ENCODE measurements at regions not wholly inside any gene's neighbourhood (a gene's known extent, or its start where the extent isn't known, plus 50 kb on each side); places are given as distances from the start of the nearest gene placed in this dataset.

DNA sequence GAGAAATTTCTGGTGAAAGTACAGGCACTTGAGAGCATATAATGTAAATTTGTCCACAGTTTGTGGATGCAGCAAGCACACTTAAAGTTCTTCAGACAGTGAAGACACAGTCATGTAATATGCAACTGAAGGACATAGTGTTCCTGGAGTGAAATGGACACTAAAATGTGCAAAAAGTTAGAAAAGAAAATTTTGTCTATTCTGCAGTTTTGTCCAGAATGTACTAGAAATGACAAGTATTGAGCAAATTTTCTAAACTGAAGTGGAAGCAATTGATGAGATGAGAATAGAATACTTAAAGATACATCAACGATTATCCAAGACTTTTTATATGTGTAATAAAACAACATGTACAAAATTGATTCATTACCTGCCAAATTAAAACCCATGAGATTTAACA is 647.0 kb upstream of the IMPG1 start:
- Histone ChIP-seq H3K4me3 (replicated peaks; ENCODE audit: insufficient read depth, low read length) (no peak overlapping the region), H3K27me3 (ENCODE audit: insufficient read depth, poor library complexity, severe bottlenecking) (no peaks in the 10 kb centered on the region), H3K27ac (replicated peaks) (no peak overlapping the region)
- DNase-seq (ENCODE audit: low read depth in 1 of 2, low spot score in 1 of 2), result no peak
- TF ChIP-seq GABPA (IDR thresholded peaks at IDR 0.05; ENCODE audit: low read depth) (no peak), POLR2AphosphoS5 (IDR thresholded peaks at IDR 0.05; ENCODE audit: low read depth) (no peak), SPI1 (IDR thresholded peaks at IDR 0.05; ENCODE audit: borderline replicate concordance, low read depth) (no peak)
- TF ChIP-seq, protein P1, sequence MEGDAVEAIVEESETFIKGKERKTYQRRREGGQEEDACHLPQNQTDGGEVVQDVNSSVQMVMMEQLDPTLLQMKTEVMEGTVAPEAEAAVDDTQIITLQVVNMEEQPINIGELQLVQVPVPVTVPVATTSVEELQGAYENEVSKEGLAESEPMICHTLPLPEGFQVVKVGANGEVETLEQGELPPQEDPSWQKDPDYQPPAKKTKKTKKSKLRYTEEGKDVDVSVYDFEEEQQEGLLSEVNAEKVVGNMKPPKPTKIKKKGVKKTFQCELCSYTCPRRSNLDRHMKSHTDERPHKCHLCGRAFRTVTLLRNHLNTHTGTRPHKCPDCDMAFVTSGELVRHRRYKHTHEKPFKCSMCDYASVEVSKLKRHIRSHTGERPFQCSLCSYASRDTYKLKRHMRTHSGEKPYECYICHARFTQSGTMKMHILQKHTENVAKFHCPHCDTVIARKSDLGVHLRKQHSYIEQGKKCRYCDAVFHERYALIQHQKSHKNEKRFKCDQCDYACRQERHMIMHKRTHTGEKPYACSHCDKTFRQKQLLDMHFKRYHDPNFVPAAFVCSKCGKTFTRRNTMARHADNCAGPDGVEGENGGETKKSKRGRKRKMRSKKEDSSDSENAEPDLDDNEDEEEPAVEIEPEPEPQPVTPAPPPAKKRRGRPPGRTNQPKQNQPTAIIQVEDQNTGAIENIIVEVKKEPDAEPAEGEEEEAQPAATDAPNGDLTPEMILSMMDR (IDR thresholded peaks at IDR 0.05; ENCODE audit: insufficient read depth, low read length), result no peak
- TF ChIP-seq, protein P2, sequence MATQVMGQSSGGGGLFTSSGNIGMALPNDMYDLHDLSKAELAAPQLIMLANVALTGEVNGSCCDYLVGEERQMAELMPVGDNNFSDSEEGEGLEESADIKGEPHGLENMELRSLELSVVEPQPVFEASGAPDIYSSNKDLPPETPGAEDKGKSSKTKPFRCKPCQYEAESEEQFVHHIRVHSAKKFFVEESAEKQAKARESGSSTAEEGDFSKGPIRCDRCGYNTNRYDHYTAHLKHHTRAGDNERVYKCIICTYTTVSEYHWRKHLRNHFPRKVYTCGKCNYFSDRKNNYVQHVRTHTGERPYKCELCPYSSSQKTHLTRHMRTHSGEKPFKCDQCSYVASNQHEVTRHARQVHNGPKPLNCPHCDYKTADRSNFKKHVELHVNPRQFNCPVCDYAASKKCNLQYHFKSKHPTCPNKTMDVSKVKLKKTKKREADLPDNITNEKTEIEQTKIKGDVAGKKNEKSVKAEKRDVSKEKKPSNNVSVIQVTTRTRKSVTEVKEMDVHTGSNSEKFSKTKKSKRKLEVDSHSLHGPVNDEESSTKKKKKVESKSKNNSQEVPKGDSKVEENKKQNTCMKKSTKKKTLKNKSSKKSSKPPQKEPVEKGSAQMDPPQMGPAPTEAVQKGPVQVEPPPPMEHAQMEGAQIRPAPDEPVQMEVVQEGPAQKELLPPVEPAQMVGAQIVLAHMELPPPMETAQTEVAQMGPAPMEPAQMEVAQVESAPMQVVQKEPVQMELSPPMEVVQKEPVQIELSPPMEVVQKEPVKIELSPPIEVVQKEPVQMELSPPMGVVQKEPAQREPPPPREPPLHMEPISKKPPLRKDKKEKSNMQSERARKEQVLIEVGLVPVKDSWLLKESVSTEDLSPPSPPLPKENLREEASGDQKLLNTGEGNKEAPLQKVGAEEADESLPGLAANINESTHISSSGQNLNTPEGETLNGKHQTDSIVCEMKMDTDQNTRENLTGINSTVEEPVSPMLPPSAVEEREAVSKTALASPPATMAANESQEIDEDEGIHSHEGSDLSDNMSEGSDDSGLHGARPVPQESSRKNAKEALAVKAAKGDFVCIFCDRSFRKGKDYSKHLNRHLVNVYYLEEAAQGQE (IDR thresholded peaks at IDR 0.05; ENCODE audit: insufficient replicate concordance, low read depth), result no peak

DNA sequence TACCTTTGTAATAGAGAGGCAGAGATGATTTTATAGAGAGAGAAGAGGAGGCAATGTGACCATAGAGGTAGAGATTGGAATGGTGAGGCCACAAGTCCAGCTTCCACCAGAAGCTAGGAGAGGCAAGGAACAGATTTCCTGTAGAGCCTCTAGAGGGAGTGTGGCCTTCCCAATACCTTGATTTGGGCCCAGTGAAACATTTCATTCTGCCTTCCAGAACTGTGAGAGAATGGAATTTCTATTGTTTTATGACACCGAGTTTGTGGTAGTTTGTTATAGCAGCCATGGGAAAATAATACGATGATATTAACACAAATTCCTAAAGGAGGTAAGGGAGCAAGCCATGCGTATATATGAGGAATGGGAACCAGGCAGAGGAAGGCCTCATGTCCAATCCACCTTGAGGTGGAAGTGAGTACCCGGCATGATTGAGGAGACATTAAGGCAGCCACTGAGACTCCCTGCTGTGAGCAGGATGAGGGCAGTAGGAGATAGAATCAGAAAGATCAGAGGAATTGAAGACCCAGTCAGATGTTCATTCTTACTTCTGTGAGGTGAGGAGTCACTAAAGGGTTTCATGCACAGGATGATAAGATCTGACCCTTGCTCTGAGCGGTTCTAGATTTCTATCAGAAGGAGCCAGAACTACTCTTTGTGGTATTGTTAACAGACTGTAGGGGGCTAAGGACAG is 636.3 kb upstream of the IMPG1 start:
- TF ChIP-seq SPI1 (IDR thresholded peaks at IDR 0.05; ENCODE audit: borderline replicate concordance, low read depth) (no peak), POLR2AphosphoS5 (IDR thresholded peaks at IDR 0.05; ENCODE audit: low read depth) (no peak), GABPA (IDR thresholded peaks at IDR 0.05; ENCODE audit: low read depth) (no peak)
- TF ChIP-seq, protein P2 (IDR thresholded peaks at IDR 0.05; ENCODE audit: insufficient replicate concordance, low read depth), result no peak
- no peak overlapping the region for H3K4me3 ChIP-seq (replicated peaks; ENCODE audit: insufficient read depth, low read length)
- no peak overlapping the region for H3K27ac ChIP-seq (replicated peaks)
- no peaks in the 10 kb centered on the region for H3K27me3 ChIP-seq (ENCODE audit: insufficient read depth, poor library complexity, severe bottlenecking)
- no peak for DNase-seq (ENCODE audit: low read depth in 1 of 2, low spot score in 1 of 2)

DNA sequence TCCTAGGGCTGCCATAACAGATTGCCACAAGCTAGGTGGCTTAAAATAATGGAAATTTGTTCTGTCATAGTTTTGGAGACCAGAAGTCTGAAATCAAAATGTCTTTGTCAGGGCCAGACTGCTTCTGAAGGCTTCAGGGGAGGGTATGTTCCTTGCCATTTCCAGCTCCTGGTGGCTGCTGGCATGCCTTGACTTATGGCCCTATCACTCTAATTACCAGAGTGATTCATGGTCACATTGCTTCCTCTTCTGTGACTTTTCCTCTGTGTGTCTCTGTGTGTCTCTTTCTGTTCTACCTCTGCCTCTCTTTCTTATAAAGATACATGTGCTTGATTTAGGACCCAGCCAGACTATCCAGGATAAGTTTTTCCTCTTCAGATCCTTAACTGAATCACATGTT is 635.2 kb upstream of the IMPG1 start:
- Histone ChIP-seq H3K27me3 (ENCODE audit: insufficient read depth, poor library complexity, severe bottlenecking) (no peaks in the 10 kb centered on the region), H3K27ac (replicated peaks) (no peak overlapping the region), H3K4me3 (replicated peaks; ENCODE audit: insufficient read depth, low read length) (no peak overlapping the region)
- TF ChIP-seq SPI1 (IDR thresholded peaks at IDR 0.05; ENCODE audit: borderline replicate concordance, low read depth) (no peak), POLR2AphosphoS5 (IDR thresholded peaks at IDR 0.05; ENCODE audit: low read depth) (no peak), GABPA (IDR thresholded peaks at IDR 0.05; ENCODE audit: low read depth) (no peak)
- TF ChIP-seq, protein P2 (IDR thresholded peaks at IDR 0.05; ENCODE audit: insufficient replicate concordance, low read depth), result no peak
- TF ChIP-seq, protein P1 (IDR thresholded peaks at IDR 0.05; ENCODE audit: insufficient read depth, low read length), result no peak
- no peak for DNase-seq (ENCODE audit: low read depth in 1 of 2, low spot score in 1 of 2)

Measured in HL-60 (cell line).